ENCODE measurements at regions not wholly inside any gene's neighbourhood (a gene's known extent, or its start where the extent isn't known, plus 50 kb on each side); places are given as distances from the start of the nearest gene placed in this dataset.
A peak's percentile ranks its signal among the peaks of the same experiment; 100 is the strongest.

DNA sequence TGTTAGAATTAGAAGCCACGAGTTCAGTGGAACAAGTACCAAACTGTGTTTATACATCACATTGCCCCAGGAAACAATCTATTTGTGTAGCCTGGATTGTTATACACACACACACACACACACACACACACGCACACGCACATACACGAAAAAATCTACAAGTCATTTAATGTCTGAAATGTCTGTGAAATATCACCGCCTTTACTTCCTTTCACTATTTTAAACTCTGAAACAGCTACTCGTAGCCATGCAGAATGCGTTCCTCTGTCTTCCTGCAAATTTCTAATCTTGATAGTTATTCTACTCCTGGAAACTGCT lies 84.4 kb upstream of the SCAF8 start:
- Histone ChIP-seq H3K4me1 (ENCODE audit: control insufficient read depth, extremely low read depth, insufficient read depth, low read length) (peaks cover 25% of the 10 kb centered on the region), H4K20me1 (replicated peaks; ENCODE audit: control insufficient read depth, extremely low read depth, insufficient read depth, low read length) (no peaks in the 10 kb centered on the region), H3K9ac (replicated peaks; ENCODE audit: extremely low read depth, insufficient read depth, low read length) (no peak overlapping the region), H3K27me3 (ENCODE audit: control insufficient read depth in 2 of 2, insufficient read depth in 2 of 2, low read length in 2 of 2) (no peaks in the 10 kb centered on the region), H3K27ac (ENCODE audit: insufficient read depth, low read depth, low read length) (no peak overlapping the region), H3K9me1 (replicated peaks; ENCODE audit: control insufficient read depth, extremely low read depth, insufficient read depth, low read length) (no peaks in the 10 kb centered on the region), H3K9me3 (replicated peaks; ENCODE audit: control insufficient read depth, insufficient read depth, low read length) (no peaks in the 10 kb centered on the region), H3K4me2 (ENCODE audit: insufficient read depth, low read length) (peak overlapping the region; percentile 38), H2AFZ (ENCODE audit: low read depth, low read length) (peak overlapping the region; percentile 88), H3K4me3 (replicated peaks in 1 of 3; ENCODE audit: insufficient read depth in 1 of 3, low read depth in 1 of 3, low read length in 3 of 3) (no peak overlapping the region), H3K79me2 (ENCODE audit: control insufficient read depth, insufficient read depth, low read length) (no peaks in the 10 kb centered on the region), H3K36me3 (ENCODE audit: control insufficient read depth in 2 of 2, extremely low read depth in 1 of 2, insufficient read depth in 2 of 2, low read length in 2 of 2) (no peaks in the 10 kb centered on the region)
- TF ChIP-seq POLR2AphosphoS5 (IDR thresholded peaks at IDR 0.05; ENCODE audit: insufficient read depth, low read depth, low read length) (no peak), GATA2 (IDR thresholded peaks at IDR 0.05; ENCODE audit: insufficient read depth, insufficient read length, low read depth, low read length) (no peak), POLR2A (IDR thresholded peaks at IDR 0.05; ENCODE audit: low read depth, low read length) (no peak), FOS (IDR thresholded peaks at IDR 0.05; ENCODE audit: borderline replicate concordance, insufficient read depth, low read length) (no peak), EZH2 (IDR thresholded peaks at IDR 0.05; ENCODE audit: borderline replicate concordance, low read depth, low read length, severe bottlenecking) (no peak), MYC (IDR thresholded peaks at IDR 0.05; ENCODE audit: low read depth, low read length) (no peak), JUN (IDR thresholded peaks at IDR 0.05; ENCODE audit: borderline replicate concordance, insufficient read depth, insufficient read length, low read depth) (no peak)
- TF ChIP-seq, protein P1, sequence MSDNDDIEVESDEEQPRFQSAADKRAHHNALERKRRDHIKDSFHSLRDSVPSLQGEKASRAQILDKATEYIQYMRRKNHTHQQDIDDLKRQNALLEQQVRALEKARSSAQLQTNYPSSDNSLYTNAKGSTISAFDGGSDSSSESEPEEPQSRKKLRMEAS (IDR thresholded peaks at IDR 0.05; ENCODE audit: insufficient read depth, insufficient read length) = no peak
- TF ChIP-seq, protein P2, sequence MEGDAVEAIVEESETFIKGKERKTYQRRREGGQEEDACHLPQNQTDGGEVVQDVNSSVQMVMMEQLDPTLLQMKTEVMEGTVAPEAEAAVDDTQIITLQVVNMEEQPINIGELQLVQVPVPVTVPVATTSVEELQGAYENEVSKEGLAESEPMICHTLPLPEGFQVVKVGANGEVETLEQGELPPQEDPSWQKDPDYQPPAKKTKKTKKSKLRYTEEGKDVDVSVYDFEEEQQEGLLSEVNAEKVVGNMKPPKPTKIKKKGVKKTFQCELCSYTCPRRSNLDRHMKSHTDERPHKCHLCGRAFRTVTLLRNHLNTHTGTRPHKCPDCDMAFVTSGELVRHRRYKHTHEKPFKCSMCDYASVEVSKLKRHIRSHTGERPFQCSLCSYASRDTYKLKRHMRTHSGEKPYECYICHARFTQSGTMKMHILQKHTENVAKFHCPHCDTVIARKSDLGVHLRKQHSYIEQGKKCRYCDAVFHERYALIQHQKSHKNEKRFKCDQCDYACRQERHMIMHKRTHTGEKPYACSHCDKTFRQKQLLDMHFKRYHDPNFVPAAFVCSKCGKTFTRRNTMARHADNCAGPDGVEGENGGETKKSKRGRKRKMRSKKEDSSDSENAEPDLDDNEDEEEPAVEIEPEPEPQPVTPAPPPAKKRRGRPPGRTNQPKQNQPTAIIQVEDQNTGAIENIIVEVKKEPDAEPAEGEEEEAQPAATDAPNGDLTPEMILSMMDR (IDR thresholded peaks at IDR 0.05; ENCODE audit: extremely low read depth in 1 of 2, insufficient read depth in 1 of 2, low read depth in 1 of 2, low read length in 2 of 2) = no peak
- dilution Hi-C loops (cut with MboI; ENCODE audit: extremely low pct_ligation_motif_present, low sequenced_read_pairs) = no loop called here
- ChIA-PET POLR2A (no interaction called here), CTCF (interaction anchor here (1.0 to 1.5 kb wide), 4 partner anchors 10 to 35 kb away, joined by 3 to 5 read pairs (median 4); no protein-coding TSS in a partner anchor)
- DNase-seq (ENCODE audit: low read depth, low spot score) (peak; percentile 47), FAIRE-seq (no peak)
- BruUV-seq (replicated peaks) = no TSS peak
- intact Hi-C loops (cut with micrococcal nuclease) = no loop called here

All from endothelial cell of umbilical vein (primary cell).